HEK293T (cell line): ENCODE measurements at regions not wholly inside any gene's neighbourhood (a gene's known extent, or its start where the extent isn't known, plus 50 kb on each side); places are given as distances from the start of the nearest gene placed in this dataset.

ENCODE experiments used
- ARNT ChIP-seq: fragments of 450-650 bp; IDR thresholded peaks from 2 replicates; pipeline ENCODE4 v1.6.1; 2017; ENCODE audit warnings: mild to moderate bottlenecking
- BHLHE40 ChIP-seq: fragments of 450-650 bp; IDR thresholded peaks from 2 replicates; pipeline ENCODE4 v1.6.1; 2016; ENCODE audit warnings: mild to moderate bottlenecking, moderate library complexity, borderline replicate concordance
- ELF4 ChIP-seq: fragments of 450-650 bp; IDR thresholded peaks from 2 replicates; pipeline ENCODE4 v1.6.1; 2017; ENCODE audit warnings: antibody characterized with exemption
- FOXA1 ChIP-seq: fragments of 450-650 bp; IDR thresholded peaks from 2 replicates; pipeline ENCODE4 v1.6.1; 2016; ENCODE audit warnings: mild to moderate bottlenecking
- FOXK2 ChIP-seq: fragments of 450-650 bp; IDR thresholded peaks from 2 replicates; pipeline ENCODE4 v1.6.1; 2016; ENCODE audit warnings: mild to moderate bottlenecking
- FOXM1 ChIP-seq: fragments of 450-650 bp; IDR thresholded peaks from 2 replicates; pipeline ENCODE4 v1.6.1; 2017; ENCODE audit warnings: mild to moderate bottlenecking, borderline replicate concordance
- HDGF ChIP-seq: fragments of 450-650 bp; IDR thresholded peaks from 2 replicates; pipeline ENCODE4 v1.6.1; 2017; ENCODE audit warnings: antibody characterized with exemption, borderline replicate concordance
- NFRKB ChIP-seq: fragments of 450-650 bp; IDR thresholded peaks from 2 replicates; pipeline ENCODE4 v1.6.1; 2016; ENCODE audit warnings: mild to moderate bottlenecking, moderate library complexity
- SP1 ChIP-seq: fragments of 450-650 bp; IDR thresholded peaks from 2 replicates; pipeline ENCODE4 v1.6.1; 2017
- SUZ12 ChIP-seq: fragments of 450-650 bp; IDR thresholded peaks from 2 replicates; pipeline ENCODE4 v1.6.1; 2016; ENCODE audit warnings: mild to moderate bottlenecking
- TARDBP ChIP-seq: fragments of 450-650 bp; IDR thresholded peaks from 2 replicates; pipeline ENCODE4 v1.6.1; 2016
- ZNF384 ChIP-seq: fragments of 450-650 bp; IDR thresholded peaks from 2 replicates; pipeline ENCODE4 v1.6.1; 2016
- TF ChIP-seq, protein P1 (sequence below): fragments of 450-650 bp; IDR thresholded peaks from 2 replicates; pipeline ENCODE4 v1.6.1; 2016

DNA sequence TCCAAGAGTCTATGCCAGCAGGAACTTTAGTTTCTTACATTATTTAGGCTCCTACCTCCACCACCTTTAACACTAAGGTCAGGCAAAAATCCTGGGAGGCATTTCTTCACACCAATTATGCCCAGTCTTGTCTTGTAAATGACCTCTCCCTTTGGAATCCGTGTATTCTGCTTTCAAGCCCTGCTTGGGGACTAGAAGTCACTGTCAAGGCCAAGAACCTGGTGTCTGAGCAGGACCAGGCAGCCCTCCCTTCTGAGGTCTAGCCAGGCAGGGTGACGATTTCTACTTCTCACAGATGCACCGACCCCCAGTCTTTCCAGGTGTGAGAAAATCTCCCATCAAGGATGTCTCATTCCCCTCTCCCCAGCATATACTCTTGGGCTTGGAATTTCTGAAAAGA lies 82.7 kb upstream of the C1QTNF7 start:
- TF ChIP-seq SUZ12 (no peak), TARDBP (no peak), BHLHE40 (no peak), FOXK2 (no peak), SP1 (no peak), ZNF384 (no peak), HDGF (no peak), NFRKB (no peak), FOXA1 (no peak), ARNT (no peak), FOXM1 (no peak), ELF4 (no peak)
- TF ChIP-seq, protein P1, sequence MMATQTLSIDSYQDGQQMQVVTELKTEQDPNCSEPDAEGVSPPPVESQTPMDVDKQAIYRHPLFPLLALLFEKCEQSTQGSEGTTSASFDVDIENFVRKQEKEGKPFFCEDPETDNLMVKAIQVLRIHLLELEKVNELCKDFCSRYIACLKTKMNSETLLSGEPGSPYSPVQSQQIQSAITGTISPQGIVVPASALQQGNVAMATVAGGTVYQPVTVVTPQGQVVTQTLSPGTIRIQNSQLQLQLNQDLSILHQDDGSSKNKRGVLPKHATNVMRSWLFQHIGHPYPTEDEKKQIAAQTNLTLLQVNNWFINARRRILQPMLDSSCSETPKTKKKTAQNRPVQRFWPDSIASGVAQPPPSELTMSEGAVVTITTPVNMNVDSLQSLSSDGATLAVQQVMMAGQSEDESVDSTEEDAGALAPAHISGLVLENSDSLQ = no peak
